ENCODE measurements at regions not wholly inside any gene's neighbourhood (a gene's known extent, or its start where the extent isn't known, plus 50 kb on each side); places are given as distances from the start of the nearest gene placed in this dataset.

GRCh38 chr4:148686449-148686848 lies 244.2 kb upstream of the NR3C2 start:
- TF ChIP-seq CTCF (IDR thresholded peaks at IDR 0.05) (no peak), EZH2 (IDR thresholded peaks at IDR 0.05; ENCODE audit: borderline replicate concordance, insufficient read depth, low read depth, low read length, poor library complexity, severe bottlenecking) (no peak)

Data from B cell (primary cell).